ENCODE measurements at regions not wholly inside any gene's neighbourhood (a gene's known extent, or its start where the extent isn't known, plus 50 kb on each side); places are given as distances from the start of the nearest gene placed in this dataset.

DNA sequence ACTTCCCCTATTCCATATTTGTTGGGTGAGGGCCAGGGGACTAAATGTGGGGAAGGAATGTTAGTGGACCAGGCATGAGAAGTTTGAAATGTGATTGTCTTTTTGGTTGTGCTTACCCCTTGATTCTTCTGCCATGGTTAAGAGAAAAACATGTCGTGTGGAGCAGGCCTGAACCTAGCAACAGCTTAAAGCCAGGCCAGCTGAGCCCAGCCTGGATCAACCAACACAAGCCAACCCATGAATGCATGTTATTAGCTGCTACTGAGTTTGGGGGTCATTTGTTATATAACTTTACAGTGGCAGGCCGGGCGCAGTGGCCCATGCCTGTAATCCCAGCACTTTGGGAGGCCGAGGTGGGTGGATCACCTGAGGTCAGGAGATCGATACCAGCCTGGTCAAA lies 52.4 kb upstream of the TRIO start:
- no peak for DNase-seq

DNA sequence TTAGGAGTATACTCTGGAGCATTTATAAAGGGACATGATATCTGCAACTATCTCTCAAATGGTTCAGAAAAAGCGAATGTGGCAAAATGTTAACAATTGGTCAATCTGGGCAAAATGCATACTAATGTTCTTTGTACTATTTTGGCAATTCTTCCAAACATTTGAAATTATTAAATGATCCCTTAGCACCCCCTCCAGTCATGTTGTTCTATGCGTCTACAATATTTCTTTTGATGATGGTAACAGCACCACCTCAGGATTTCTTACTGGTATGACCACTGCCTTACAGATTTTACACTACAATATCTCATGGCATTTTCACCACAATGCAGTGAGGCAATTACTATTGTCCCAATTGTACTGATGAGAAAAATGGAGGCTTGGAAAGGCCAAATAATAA lies 52.9 kb upstream of the TRIO start:
- DNase-seq = no peak

DNA sequence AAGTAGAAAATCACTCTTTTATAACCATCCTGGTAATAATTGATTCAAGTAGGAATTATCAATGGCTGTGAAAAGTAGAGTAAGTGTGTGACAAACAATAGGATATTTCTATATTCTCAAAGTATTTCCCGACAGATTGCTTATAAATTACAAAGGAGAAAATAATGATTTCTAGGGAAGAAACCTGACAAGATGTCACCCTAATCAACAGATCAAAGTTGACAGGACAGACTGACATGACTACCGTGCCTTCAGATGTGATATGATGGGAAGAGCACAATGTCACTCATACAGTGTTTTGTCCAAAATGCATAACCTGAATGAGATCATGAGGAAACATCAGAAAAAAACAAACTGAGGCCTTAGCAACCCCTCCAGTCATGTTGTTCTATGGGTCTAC lies 53.9 kb upstream of the TRIO start:
- DNase-seq = no peak

DNA sequence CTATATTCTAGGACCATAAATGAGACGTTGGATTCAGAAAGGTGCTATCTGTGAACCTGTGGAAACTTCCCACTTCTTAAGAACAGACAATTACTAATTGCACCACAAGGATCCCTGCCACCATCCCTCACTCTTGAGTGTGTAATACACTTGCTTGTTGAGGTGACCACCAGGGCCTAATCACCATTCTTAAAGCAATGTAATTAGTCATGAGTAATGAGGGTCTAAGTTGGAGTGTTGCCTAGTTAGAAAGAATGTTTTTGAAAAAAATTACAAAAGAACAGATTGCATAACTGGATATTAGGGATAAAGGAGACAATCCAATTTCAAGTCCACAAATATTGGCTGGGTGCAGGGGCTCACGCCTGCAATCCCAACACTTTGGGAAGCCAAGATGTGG lies 56.9 kb upstream of the TRIO start:
- DNase-seq = no peak

DNA sequence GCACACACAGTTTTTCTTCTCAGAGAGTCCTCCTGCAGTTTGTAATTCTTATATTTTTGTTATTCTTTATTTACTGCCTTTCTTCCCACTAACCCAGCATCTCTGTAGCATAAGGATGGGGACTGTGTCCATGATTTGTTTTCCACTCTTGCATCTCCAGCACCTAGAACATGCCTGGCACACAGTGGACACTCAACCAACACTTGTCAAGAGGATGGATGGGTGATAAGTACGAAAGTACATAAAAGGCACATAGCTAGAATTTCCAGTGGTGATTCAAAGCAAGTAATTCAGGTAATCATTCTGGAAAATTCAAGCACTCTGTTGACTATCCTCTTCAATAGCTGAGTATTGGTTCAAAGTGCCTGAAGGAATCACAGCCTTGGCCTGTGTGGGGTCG lies 60.2 kb upstream of the TRIO start:
- DNase-seq = no peak

DNA sequence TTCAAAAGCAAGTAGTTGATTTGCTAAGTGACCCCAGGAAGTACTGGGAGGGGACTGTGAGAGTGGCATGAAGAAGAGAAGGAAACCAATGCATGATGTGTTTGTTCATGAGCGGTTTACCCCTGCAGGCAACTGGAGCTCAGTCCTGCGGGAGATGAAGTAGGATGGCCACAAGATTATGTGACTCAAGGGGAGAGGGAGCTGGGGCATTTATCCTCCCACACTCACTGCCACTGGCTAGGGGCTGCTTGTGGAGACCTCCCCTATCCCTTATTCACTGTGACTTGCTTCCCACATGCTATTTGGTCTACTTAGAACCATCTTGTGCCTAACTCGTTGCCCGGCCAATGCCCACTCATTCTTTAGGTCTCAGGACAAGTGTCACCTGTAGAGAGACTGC lies 60.6 kb upstream of the TRIO start:
- DNase-seq = no peak

DNA sequence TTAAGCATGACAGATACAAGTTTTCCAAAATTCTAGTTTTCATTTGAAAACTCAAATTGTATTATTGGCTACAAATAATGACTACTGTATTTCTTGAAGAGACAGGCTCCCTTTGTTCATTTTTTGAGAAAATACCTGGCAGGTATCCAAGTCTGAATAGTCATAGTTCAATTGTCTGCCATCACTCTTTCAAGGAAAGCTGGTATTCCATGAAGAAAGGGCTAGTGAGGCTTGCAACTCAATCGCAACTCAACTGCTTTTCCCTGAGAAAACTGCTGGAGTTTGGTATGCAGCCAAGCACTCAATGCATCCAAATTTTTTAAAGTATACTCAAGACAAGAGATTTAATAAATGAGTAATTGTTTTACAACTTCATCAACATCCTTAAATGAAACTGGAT lies 61.4 kb upstream of the TRIO start:
- DNase-seq = no peak

DNA sequence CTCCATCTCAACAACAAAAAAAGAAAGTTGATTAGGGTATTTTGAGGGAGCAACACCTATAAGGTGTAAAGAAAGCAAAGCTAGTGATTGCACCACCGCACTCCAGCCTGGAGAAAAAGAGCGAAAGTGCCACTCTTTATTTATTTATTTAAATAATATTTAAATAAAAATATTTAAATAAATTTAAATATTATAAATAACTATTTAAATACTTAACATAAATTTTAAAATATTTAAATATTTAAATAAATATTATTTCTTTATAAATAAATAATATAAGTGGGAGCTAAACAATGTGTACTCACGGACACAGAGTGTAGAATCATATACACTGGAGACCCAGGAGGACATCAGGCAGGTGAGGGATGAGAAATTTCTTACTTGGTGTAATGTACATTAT lies 64.4 kb upstream of the TRIO start:
- DNase-seq = no peak

DNA sequence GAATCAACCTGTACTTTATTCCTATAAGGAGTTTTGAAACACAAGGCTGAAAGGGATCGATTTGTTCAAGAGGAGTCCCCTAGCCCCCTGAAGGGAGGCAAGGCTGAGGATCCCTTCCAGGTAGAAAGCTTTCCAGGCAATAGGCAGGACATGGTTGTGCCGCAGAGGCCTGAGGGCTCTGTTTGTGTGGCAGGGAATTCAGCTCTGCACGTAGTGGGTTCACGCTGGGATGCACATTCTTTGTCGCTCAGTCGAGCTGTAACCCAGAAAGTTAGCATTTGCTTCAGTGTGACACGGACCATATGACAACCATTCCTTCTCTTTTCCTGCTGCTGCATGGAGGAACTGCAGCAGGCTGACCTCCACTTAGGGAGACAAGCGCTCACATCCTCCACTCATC lies 65.6 kb upstream of the TRIO start:
- no peak for DNase-seq

DNA sequence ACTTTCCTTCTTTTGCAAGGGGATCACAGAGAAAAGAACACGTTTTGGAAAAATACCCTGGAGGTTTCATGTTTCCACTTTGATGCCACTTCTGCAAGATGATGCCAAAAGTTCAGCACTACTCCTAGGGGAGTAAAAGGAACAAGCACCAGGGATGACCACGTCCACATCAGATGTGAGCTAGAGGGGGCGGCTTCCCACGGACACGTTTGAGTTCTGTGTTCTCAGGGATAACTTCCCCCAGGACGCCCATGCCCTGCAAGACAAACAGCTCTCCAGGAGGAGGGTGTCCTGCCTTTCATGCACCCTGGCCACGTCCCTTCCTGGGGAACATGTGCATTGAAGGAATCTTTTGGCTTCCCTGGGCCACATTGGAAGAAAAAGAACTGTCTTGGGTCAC lies 66.6 kb upstream of the TRIO start:
- no peak for DNase-seq

DNA sequence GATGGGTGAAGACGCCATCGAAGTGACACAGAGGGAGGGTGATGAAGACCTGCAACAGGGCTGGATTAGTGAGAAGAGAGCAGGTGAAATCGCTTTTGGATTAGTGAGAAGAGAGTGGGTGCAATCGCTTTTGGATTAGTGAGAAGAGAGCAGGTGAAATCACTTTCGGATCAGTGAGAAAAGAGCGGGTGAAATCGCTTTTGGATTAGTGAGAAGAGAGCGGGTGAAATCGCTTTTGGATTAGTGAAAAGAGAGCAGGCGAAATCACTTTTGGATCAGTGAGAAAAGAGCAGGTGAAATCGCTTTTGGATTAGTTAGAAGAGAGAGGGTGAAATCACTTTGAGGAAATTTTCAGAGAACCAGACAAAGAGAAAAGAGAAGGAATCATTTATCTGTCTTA lies 67.2 kb upstream of the TRIO start:
- no peak for DNase-seq

DNA sequence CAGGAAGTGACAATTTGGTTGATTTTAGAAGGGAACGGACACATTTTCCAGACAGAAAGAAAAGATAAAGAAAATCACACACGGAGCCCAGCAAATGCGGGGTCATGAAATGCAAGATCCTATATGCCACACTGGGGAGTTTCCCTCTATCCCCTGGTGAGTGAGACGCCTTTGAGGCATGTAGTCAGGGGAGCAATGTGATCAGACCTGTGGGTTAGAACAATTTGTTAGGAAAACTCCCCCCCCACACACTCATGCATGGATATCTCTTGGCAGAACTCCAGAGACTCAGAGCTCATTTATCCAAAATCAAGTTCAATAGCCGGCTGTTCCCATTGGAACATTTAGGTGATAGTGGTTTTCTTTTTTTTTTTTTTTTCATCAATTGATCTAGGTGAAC lies 71.7 kb upstream of the TRIO start:
- no peak for DNase-seq

DNA sequence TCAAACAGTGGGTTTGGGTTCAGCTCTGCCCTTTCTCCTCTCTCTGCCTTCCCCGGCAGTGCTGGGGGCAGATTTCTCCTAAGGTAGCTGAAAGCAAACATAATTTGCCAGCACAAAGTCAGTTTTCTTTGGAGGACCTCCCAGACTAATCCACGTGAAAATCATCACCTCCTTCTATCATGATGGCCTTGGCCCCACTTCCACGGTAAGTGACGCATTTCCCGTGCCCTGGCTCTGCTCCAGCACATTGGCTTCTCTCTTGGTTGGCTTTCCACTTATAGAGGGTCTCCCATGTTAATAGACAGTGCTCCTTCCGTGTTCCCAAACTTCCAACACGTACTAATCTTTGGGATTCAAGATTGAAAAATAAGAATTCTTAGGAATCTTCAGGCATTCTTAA lies 74.1 kb upstream of the TRIO start:
- DNase-seq = no peak

DNA sequence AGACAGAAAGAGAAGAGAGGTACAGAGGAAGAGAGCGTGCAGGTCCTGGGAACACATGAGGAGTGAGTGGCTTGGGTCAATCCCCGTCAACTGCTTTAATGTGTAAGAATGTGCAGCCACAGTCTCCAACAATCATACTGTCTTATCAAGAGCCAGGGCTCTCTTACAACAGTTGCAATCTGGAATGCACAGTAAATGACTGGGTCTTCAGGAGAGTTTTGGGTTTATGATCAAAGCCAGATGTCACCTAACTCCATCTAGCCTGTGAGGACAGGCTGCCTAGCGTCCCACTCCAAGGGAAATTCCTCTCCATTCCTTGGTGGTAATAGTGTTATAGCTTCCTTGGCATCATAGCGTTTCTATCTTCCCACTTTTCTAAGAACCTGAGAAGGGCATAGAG lies 75.0 kb upstream of the TRIO start:
- no peak for DNase-seq

DNA sequence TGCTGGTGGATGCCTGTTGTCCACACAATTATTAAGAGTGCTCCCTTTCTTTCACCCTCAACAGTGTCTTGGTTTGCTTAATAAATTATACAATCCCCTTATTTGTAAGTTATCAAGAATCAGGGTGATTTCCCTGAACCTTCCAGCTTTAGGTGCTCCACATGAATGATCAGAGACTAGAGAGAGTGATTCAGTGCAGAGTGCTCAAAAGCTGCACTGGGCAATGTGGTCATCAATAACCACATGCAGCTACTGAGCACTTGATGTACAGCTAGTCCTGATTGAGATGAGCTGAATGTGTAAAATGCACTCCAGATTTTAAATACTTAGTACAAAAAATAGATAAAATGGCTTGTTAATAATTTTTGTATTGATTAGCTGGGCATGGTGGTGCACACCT lies 76.8 kb upstream of the TRIO start:
- DNase-seq = no peak

DNA sequence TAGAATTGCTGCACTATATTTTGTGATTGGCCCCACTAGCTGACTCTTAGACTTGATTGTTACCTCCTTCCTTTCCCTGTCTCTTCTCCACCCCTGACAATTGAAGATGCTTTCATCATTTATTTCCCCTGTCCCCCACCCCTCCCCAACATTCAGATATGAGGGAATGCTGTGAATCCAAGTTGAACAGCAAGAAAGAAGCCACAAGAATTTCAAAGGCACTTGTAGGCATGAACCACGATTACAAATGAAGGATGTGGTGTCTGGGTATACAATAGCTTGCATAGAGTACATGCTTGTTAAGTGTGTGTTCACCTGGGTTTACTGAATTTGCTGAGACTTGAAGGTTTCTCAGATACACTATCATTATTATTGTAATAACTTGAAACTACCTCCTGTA lies 78.3 kb upstream of the TRIO start:
- no peak for DNase-seq

DNA sequence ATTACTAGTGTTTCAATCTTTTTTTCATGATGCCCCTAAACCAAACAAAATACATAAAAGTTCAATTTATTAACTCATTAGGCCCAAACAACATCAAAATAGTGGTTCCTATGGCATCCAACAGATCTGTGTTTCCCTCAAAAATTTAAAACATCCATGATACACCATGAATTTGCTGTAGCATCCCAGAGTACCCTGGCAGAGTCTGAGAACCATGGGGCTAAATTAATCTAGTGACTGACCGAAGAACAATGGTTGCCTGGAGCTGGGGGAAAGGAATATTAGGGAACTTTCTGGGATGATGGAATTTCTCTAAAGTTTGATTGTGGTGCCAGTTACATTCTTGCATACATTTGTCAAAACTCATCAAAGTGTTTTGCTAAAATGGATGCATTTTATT lies 79.5 kb upstream of the TRIO start:
- DNase-seq = no peak

DNA sequence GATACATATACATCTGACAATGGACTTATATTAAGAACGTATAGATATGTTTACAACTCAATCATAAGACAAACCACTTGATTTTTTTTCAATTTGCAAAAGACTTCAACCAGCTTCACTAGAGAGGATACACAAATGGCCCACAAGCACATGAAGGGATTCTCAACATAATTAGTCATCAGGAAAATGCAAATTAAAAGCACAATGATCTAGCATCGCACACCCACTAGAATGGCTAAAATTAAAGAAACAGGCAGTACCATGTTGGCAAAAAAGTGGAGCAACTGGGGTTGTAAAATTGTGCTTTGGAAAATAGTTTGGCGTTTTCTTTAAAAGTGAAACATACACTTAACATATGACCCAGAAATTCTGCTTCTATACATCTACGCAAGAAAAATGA lies 80.0 kb upstream of the TRIO start:
- no peak for DNase-seq

DNA sequence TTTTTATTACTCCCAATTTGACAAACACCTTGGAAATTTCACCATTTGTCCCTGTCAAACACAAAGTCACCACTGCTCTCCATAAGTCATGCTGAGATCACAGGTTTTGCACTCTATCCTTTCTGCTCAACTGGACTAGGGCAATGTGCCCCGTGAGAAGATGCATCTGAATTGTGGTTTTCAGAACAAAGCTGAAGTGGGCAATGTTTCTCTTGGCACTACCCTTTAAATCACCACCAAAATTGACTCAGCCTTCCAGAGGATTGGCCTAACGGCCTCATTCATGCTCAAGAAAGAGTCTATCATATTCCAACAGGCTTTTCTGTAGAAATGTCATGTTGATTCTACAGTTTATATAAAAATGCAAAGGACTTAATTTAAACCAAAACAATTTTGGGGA lies 81.0 kb upstream of the TRIO start:
- no peak for DNase-seq

DNA sequence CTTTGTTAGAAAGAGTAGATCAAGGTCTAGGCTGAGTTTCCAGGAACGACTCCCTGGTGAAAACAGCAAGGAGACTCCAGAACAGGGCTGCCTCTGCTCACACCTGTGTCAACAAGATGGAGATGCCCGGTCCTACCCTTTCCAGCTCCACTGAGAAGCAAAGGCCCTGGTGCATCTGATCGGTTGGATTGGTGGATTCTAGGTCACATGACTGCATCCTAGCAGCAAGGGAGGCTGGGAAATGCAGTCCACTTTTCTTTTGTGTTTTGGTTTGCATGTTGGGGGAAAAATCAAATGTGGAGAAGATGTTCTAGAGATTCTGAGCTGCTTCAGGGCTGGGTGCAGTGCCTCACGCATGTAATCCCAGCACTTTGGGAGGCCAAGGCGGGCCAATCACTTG lies 82.0 kb upstream of the TRIO start:
- no peak for DNase-seq

DNA sequence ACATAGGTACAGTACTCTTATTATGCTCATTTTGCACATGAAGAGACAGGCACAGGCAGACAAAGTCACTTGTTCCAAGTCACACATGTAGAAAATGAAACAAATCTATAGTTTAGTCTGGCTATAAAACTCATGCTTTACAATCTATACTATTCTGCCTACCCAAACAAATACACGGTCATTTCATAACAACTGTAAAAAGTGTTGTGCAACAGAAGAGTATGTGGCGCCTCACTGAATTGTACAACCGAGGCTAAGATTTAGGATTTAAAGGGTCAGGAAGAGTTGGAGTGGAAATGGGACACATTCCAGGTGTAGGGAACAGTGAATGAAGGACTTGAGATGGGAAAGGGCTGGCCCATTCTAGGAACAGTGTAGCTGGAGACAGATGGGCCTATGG lies 82.9 kb upstream of the TRIO start:
- DNase-seq = no peak

DNA sequence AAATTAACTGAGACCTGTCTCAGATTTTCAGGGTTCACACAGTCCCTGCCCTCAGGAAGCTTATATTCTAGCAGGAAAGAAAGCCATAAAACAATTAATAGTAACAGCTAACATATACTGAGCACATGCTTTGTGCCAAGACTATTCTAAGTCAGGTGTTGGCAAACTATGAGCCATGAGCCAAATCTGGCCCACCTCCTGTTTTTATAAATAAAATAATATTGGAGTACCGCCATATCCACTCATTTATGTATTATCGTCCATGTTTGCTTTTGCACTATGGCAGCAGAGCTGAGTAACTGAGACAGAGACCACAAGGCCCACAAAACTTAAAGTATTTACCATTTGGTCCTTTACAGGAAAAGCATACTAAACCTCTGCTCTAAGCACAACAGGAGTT lies 83.3 kb upstream of the TRIO start:
- DNase-seq = no peak

DNA sequence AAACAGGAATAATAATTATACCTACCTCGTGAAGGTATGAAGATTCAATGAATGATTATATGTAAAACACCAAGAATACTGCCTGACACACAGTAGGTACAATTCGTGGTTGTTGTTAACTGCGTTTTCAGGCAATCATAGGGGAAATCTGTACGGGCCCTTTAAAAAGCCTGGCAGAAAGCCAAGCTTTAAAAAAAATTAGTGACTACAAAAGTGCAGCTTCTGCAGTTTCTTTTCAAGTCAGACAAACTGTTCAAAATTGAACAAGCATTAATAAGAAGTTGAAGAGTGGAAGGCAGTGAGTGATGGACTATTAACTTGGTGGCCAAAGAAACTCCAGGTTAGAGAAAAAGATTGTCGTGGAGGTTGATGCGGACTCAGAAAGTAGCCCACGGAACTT lies 85.9 kb upstream of the TRIO start:
- no peak for DNase-seq

DNA sequence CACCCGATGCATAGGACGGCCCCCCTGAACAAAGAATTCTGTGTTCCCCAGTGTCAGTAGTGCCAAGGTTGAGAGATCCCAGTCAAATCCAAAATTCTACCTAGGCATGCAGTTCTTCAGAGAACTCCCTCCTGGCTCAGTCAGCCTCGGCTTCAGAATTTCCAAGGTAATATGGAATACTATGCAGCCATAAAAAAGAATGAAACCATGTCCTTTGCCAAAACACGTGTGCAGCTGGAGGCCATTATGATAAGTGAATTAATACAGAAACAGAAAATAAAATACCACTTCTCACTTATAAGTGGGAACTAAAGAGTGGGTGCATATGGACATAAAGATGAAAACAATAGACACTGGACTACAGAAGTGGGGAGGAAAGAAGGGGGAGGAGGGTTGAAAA lies 87.1 kb upstream of the TRIO start:
- no peak for DNase-seq

DNA sequence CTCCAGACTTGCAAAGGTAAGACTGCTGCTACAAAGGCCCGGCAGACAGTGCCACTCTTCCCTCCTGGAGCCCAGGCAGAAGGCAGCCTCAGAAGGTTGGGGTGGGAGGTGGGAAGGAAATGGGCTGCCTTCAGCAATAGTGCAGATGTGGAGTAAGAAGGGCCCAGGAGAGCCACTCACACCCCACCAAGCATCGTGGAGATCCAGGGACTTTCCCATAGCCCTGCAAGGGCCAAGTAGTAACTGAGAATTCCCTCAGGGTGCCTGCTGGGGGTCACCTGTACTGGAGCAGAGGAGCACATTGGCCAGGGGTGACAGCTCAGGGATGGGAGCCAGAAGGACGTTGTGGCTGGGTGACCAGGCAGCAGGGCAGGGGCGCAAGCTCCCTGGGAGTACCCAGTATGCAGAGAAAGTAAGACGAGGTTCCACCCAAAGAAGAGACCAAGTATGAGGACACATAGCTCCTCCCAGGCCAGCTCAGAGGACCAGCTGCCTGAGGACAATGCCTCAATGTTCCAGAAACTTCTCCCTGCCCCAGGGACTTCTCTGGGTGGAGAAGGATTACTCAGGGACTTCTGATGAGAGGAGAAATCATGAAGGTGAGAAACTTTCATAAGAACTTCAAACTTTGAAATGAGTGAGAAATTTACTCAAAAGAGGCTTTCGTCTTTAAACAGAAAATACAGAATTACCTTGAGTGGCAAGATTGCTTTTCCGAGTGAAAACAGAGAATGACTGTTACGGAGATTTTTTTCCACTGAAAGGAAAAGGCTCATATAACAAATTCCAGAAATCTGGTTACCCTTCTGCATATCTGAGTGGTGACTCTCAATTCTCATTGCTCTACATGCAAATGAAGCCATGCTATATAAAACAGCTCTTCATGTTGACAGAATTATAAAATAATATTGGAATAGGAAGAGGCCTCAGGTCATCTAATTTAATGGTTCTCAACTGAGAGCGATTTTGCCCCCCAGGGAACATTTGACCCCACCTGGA lies 87.9 kb upstream of the TRIO start:
- no peak for DNase-seq

Data from stimulated activated CD4-positive, alpha-beta T cell treated with anti-CD3 and anti-CD28 coated beads, Interleukin-2, amount 100 ng/mL, for 24 hours (primary cell).